Panc1 (cell line): ENCODE measurements at regions not wholly inside any gene's neighbourhood (a gene's known extent, or its start where the extent isn't known, plus 50 kb on each side); places are given as distances from the start of the nearest gene placed in this dataset.

ENCODE experiments used
- ATAC-seq: fragments of 200-7000 bp; cut with Tn5 transposase; 2 replicates; pipeline ENCODE4 v1.9.1; 2020; ENCODE audit warnings: mild to moderate bottlenecking, moderate library complexity
- BruUV-seq: library from RNA; stranded (reverse); fragments of 400-500 nt; replicated peaks from 2 replicates; lab custom pipeline; 2021; lab: Mats Ljungman, UMichigan
- CTCF ChIA-PET: fragments of 300-600 bp; sonication (Branson Sonifier 250); formaldehyde crosslinking; loops from one replicate; lab custom pipeline; 2022; ENCODE audit warnings: antibody characterized with exemption; lab: Charles Lee
- POLR2A ChIA-PET: fragments of 300-600 bp; sonication (Branson Sonifier 250); formaldehyde crosslinking; loops from one replicate; lab custom pipeline; 2022; ENCODE audit warnings: antibody characterized with exemption; lab: Charles Lee
- DNase-seq: peaks from one replicate; pipeline ENCODE4 v3.0.0-alpha.2; 2010; ENCODE audit warnings: low read depth, low spot score
- H3K27ac ChIP-seq: 2 replicates; pipeline ENCODE4 v1.5.1; 2011; ENCODE audit warnings: mild to moderate bottlenecking, low read length, inconsistent platforms
- H3K27me3 ChIP-seq: fragments of 200-500 bp; sonication (Bioruptor generic); 2 replicates; pipeline ENCODE4 v1.6.0; 2014; ENCODE audit warnings: low read length, inconsistent platforms; ENCODE audit not compliant: control insufficient read depth, insufficient read depth
- H3K36me3 ChIP-seq: fragments of 200-500 bp; sonication (Bioruptor generic); 2 replicates; pipeline ENCODE4 v1.5.1; 2014; ENCODE audit warnings: inconsistent platforms, mild to moderate bottlenecking, low read length, moderate library complexity; ENCODE audit not compliant: control insufficient read depth, insufficient read depth
- H3K4me1 ChIP-seq: 2 replicates; pipeline ENCODE4 v1.5.1; 2011; ENCODE audit warnings: inconsistent platforms, mild to moderate bottlenecking, low read length, moderate library complexity; ENCODE audit not compliant: control insufficient read depth, insufficient read depth
- H3K4me3 ChIP-seq, 2 experiments: 2 replicates each; pipeline ENCODE4 v1.5.1; 2011 to 2012; ENCODE audit warnings: low read depth in 2 of 2, low read length in 2 of 2, mild to moderate bottlenecking in 2 of 2, inconsistent platforms in 1 of 2, moderate library complexity in 1 of 2
- H3K9me3 ChIP-seq: fragments of 200-500 bp; sonication (Bioruptor generic); 2 replicates; pipeline ENCODE4 v1.5.1; 2014; ENCODE audit warnings: low read depth, mild to moderate bottlenecking, inconsistent platforms, low read length, moderate library complexity; ENCODE audit not compliant: control insufficient read depth, insufficient read depth
- POLR2AphosphoS5 ChIP-seq: IDR thresholded peaks from 2 replicates; pipeline ENCODE4 v1.6.1; 2012; ENCODE audit warnings: mild to moderate bottlenecking, low read depth, low read length, moderate library complexity
- SIN3A ChIP-seq: IDR thresholded peaks from 2 replicates; pipeline ENCODE4 v1.6.1; 2012; ENCODE audit warnings: low read depth, mild to moderate bottlenecking, low read length, moderate library complexity, borderline replicate concordance; ENCODE audit not compliant: insufficient read depth
- TCF7L2 ChIP-seq: IDR thresholded peaks from 2 replicates; pipeline ENCODE4 v1.6.1; 2011; ENCODE audit warnings: mild to moderate bottlenecking, low read depth, low read length, inconsistent platforms
- in situ Hi-C: cut with HindIII; loops from 2 replicates; pipeline ENCODE4 v1.10.0; 2016; ENCODE audit warnings: low sequenced_read_pairs, low pct_unique_long_range_greater_than_20kb
- intact Hi-C: fragments of 100-400 bp; cut with micrococcal nuclease; formaldehyde crosslinking; loops from one replicate; pipeline ENCODE4 v1.10.0; 2022; ENCODE audit not compliant: unreplicated experiment
- TF ChIP-seq, protein P1 (sequence below), 2 experiments: IDR thresholded peaks; 2 replicates each; pipeline ENCODE4 v1.6.1; 2011 to 2012; ENCODE audit warnings: low read depth in 2 of 2, control low read depth in 1 of 2, low read length in 1 of 2, mild to moderate bottlenecking in 1 of 2, moderate library complexity in 1 of 2; ENCODE audit not compliant: insufficient read depth in 1 of 2
- TF ChIP-seq, protein P2 (sequence below): fragments of 450-650 bp; IDR thresholded peaks from 2 replicates; pipeline ENCODE4 v1.5.1; 2017; ENCODE audit warnings: mild to moderate bottlenecking

DNA sequence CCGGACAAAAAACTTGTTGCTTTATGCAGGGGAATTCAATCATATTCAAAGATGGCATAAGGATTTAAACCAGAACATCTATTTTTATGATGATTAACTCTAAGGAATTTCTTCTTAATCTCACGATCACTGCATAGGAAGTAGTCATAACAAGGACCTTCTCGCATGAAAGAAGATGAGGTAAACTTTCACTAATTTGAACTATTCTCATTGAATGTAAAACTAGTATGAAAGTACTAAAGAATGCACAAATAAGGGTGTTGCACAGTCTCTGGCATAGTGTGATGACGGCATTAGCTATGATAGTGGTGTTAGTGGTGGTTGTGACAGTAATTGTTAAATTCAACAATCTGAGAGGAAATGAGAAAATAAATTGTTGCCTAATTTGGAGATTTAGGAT is 280.0 kb downstream of the SLC6A15 start:
- TF ChIP-seq POLR2AphosphoS5, result no peak
- TF ChIP-seq, protein P1, sequence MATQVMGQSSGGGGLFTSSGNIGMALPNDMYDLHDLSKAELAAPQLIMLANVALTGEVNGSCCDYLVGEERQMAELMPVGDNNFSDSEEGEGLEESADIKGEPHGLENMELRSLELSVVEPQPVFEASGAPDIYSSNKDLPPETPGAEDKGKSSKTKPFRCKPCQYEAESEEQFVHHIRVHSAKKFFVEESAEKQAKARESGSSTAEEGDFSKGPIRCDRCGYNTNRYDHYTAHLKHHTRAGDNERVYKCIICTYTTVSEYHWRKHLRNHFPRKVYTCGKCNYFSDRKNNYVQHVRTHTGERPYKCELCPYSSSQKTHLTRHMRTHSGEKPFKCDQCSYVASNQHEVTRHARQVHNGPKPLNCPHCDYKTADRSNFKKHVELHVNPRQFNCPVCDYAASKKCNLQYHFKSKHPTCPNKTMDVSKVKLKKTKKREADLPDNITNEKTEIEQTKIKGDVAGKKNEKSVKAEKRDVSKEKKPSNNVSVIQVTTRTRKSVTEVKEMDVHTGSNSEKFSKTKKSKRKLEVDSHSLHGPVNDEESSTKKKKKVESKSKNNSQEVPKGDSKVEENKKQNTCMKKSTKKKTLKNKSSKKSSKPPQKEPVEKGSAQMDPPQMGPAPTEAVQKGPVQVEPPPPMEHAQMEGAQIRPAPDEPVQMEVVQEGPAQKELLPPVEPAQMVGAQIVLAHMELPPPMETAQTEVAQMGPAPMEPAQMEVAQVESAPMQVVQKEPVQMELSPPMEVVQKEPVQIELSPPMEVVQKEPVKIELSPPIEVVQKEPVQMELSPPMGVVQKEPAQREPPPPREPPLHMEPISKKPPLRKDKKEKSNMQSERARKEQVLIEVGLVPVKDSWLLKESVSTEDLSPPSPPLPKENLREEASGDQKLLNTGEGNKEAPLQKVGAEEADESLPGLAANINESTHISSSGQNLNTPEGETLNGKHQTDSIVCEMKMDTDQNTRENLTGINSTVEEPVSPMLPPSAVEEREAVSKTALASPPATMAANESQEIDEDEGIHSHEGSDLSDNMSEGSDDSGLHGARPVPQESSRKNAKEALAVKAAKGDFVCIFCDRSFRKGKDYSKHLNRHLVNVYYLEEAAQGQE (IDR thresholded peaks at IDR 0.05; ENCODE audit: insufficient read depth in 1 of 2, low read depth in 2 of 2, low read length in 1 of 2), result no peak
- no peak for TF ChIP-seq TCF7L2
- TF ChIP-seq, protein P2, sequence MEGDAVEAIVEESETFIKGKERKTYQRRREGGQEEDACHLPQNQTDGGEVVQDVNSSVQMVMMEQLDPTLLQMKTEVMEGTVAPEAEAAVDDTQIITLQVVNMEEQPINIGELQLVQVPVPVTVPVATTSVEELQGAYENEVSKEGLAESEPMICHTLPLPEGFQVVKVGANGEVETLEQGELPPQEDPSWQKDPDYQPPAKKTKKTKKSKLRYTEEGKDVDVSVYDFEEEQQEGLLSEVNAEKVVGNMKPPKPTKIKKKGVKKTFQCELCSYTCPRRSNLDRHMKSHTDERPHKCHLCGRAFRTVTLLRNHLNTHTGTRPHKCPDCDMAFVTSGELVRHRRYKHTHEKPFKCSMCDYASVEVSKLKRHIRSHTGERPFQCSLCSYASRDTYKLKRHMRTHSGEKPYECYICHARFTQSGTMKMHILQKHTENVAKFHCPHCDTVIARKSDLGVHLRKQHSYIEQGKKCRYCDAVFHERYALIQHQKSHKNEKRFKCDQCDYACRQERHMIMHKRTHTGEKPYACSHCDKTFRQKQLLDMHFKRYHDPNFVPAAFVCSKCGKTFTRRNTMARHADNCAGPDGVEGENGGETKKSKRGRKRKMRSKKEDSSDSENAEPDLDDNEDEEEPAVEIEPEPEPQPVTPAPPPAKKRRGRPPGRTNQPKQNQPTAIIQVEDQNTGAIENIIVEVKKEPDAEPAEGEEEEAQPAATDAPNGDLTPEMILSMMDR, result no peak
- no peak for TF ChIP-seq SIN3A
- Histone ChIP-seq H3K27me3 (no peaks in the 10 kb centered on the region), H3K36me3 (no peaks in the 10 kb centered on the region), H3K4me1 (no peaks in the 10 kb centered on the region), H3K4me3 (no peak overlapping the region), H3K9me3 (no peaks in the 10 kb centered on the region), H3K27ac (no peak overlapping the region)
- no TSS peak for BruUV-seq
- ChIA-PET POLR2A (no interaction called here), CTCF (no interaction called here)
- no peak for DNase-seq
- in situ Hi-C loops (no loop called here), intact Hi-C loops (no loop called here)
- ATAC-seq, result no peak

DNA sequence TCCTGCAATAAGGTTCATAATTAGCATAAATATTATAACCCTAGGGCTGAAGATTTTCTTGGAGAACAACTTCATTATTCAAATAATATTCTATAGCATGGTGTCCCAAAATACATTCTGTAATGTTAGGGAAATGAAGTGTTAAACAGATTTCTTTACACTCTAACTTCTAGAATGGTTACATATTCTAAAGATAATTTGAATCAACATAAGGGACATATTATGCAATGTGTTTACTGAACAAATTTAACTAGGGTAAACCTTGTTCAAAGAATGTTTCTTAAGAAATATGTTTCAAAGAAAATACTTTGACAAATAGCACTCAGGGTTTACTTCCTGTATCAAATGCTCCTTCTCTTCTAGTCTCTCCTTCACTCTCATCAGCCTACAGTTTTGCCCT is 281.6 kb downstream of the SLC6A15 start:
- H3K36me3 ChIP-seq, result no peaks in the 10 kb centered on the region
- CTCF ChIA-PET, result no interaction called here
- intact Hi-C loops (no loop called here), in situ Hi-C loops (no loop called here)
- no peaks in the 10 kb centered on the region for H3K27me3 ChIP-seq
- no peak for DNase-seq
- TF ChIP-seq POLR2AphosphoS5 (no peak), SIN3A (no peak), TCF7L2 (no peak)
- TF ChIP-seq, protein P1 (IDR thresholded peaks at IDR 0.05; ENCODE audit: insufficient read depth in 1 of 2, low read depth in 2 of 2, low read length in 1 of 2), result no peak
- TF ChIP-seq, protein P2, result no peak
- BruUV-seq, result no TSS peak
- POLR2A ChIA-PET, result no interaction called here
- H3K9me3 ChIP-seq, result no peaks in the 10 kb centered on the region
- no peak overlapping the region for H3K4me3 ChIP-seq
- ATAC-seq, result no peak
- H3K27ac ChIP-seq, result no peak overlapping the region
- no peaks in the 10 kb centered on the region for H3K4me1 ChIP-seq
